Activated CD8-positive, alpha-beta memory T cell treated with anti-CD3 and anti-CD28 coated beads, Interleukin-2, amount 50 U/mL, for 1 hour (primary cell): ENCODE measurements at regions not wholly inside any gene's neighbourhood (a gene's known extent, or its start where the extent isn't known, plus 50 kb on each side); places are given as distances from the start of the nearest gene placed in this dataset.
"Not testable (repeated sequence)": the region's sequence is repeated elsewhere in the genome, so short reads cannot be mapped to it uniquely, and the experiment has no call there.

Experiments used
- DNase-seq: peaks from one replicate; pipeline ENCODE4 v3.0.0-alpha.2; 2020; ENCODE audit errors: extremely low read depth

DNA sequence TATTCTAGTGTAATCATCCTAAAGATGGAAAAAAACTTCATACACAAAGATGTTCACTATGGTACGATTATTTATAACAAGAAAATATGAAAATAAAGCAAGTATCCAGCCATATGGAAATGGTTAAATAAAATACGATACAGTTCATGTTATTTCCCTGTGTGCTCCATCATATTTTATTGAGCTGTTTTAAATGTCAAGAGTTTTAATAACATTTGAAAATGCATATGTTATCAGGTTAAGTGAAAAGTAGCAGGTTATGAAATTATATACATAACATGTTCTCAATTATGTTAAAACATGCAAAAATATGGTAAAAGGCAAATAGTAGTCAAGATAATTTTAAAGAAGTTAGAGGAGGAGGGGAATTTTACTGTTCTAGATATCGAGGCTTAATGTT lies 192.0 kb downstream of the HNRNPD start:
- no peak for DNase-seq

DNA sequence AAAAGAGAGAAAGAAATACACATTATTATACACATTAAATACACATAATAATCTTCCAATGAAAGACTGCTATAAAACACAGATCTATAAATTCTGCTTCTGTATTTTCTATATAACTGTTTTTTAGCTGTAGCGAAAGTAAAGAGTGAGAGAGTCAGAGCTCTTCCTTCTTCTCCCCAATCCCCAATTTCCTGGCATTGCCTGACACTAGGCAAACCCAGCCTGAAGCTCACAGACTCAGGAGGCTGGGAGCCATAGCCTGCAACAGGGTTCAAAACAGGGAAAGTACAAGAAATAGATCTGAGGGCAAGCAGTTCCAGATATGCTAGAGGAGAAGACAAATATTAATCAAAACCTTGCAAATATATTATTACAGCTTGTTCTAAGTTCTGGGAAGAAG lies 201.6 kb downstream of the HNRNPD start:
- DNase-seq = no peak

DNA sequence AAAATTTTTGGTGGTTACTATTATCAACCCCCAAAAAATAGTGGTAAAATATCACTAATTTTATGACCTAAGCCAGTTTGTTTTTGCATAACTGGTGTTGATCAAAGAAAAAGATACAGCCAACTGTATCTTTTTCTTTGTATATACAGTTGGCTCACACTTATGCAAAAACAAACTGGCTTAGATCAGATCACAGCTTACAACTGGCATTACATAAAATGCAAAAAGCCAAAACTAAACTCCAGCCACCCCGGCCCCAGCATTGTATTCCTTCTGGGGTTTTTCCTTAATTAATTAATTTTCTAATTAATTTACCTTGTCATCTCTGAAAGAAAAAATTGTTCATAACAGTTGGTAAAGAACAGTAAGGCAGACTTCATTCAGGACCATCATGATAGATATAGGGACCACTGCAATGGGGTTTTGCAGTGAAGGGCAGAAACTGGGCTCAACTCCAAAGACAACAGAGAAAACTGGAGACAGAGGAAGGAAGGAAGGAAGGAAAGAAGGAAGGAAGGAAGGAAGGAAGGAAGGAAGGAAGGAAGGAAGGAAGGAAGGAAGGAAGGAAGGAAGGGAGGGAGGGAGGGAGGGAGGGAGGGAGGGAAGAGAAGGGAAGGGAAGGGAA lies 202.1 kb downstream of the HNRNPD start:
- no peak for DNase-seq

DNA sequence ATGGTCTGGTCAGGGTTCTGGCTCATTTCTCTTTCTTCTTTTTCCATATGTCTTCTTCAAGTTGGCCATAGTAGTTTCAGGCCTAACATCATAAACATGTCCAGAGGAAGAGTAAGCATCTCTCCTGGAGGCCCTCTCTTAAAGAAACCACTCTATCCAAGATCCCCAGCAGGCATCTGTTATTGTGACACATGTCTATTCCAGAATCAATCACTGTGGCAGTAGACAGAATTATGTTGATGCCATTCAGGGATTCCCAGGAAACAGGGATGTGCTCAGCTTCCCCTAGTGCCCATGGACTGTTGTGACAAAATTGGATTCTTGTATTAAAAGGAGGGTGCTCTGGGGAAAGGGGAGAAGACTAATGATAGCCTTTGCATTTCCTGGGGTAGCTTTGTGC lies 224.0 kb downstream of the HNRNPD start:
- DNase-seq = no peak

DNA sequence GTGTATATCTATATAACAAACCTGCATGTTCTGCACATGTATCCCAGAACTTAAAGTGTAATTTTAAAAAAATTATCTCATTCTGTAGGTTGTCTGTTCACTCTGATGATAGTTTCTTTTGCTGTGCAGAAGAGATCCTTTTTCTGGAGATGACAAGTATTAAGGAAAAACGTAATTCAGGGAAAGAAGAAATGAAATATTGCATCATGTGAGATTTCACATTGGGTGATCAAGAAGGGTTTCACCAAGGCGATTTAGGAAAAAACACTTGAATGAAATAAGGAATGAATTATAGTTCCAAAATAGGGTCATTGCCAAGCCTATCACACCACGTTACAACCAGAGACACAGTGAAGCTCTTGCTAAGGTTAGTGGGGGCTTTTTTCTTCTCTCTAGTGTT lies 227.9 kb downstream of the HNRNPD start:
- no peak for DNase-seq

DNA sequence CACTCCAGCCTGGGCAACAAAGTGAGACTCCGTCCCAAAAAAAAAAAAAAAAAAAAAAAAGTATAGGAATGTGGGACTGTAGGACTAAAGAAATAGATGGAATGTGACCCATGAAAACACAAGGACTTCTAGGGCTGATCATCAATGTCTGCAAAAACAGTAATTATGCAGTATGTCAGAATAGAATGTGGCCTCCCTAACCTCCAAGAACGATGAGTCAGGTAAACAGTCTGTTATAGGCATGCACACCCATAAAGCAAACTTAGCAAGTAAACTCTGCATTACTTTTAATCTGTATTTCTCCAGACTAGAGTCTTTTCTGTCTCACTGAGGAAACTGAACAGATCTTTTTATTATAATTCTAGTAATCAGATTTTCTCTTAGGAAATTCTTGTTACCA lies 233.4 kb downstream of the HNRNPD start:
- no peak for DNase-seq

DNA sequence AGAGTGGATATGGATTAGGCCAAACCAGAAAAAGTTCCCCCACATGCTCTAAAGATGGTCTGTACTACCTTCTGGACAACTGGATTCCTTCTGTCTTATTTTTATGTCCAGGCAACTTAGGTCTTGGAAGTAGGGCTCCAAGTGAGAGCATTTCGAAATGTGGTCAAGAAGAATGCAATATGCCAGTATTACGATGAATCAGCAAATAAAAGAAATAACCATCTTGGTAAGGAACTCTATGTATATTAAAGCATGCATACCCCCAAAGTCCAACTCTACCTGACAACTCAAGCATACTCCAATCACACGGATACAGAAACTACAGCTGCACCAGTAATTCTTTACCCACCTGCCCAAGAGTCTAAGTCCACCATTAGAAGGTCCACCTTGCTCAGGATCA lies 234.5 kb downstream of the HNRNPD start:
- no peak for DNase-seq

DNA sequence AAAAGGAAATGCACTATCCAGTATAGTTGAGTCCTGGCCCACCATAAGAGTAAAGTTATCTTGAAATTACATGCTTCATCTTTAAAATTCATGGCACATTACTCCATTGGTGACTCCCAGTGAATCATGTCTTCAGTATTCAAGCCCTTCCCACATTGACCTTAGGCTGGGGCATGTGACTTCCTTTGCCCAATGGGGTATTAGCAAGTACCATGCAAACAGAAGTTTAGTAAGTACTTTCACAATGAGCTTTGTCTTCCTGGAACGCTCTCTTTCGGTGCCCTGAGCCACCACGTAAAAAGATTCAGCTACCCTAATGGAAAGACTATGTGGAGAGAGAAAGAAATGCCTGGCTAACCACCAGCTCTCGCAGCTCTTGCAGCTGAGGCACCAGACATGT lies 235.4 kb downstream of the HNRNPD start:
- DNase-seq = no peak

DNA sequence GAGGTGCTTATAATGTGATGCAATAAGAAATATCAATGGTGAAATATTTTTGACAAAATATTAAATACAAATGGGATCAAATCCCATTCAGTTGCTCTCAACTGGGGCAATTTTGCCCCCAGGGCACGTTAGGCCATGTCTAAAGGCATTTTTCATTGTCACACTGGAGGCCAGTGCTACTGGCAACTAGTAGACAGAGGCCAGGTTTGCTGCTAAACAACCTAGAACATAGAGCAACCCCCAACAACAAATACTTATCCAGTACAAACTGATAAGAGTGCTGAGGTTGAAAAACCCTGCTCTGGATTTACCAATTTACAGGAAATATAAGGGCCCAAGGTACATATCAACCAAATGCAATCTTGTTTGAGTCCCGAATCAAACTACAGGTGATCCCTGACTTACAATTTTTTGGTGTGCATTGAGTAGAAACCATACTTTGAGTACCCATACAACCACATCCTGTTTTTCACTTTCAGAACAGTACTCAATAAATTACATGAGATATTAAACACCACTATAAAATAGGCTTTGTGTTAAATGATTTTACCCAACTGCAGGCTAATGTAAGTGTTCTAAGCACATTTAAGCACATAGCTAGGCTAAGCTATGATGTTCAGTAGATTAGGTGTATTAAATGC lies 237.5 kb downstream of the HNRNPD start:
- no peak for DNase-seq

DNA sequence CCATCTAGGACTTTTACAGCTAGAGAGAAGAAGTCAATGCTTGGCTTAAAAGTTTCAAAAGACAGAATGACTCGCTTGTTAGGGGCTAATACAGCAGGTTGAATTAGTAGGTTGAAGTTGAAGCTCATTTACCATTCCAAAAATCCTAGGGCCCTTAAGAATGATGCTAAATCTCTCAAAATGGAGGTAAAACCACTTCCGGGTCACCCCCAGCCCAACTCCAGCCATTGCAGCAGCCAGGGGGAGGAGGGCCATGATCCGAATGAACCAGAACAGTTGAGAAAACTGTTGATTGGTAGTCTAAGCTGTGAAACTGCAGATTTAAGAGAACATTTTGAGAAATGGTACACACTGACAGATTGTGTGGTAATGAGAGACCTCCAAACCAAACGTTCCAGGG lies 245.4 kb downstream of the HNRNPD start:
- no peak for DNase-seq

DNA sequence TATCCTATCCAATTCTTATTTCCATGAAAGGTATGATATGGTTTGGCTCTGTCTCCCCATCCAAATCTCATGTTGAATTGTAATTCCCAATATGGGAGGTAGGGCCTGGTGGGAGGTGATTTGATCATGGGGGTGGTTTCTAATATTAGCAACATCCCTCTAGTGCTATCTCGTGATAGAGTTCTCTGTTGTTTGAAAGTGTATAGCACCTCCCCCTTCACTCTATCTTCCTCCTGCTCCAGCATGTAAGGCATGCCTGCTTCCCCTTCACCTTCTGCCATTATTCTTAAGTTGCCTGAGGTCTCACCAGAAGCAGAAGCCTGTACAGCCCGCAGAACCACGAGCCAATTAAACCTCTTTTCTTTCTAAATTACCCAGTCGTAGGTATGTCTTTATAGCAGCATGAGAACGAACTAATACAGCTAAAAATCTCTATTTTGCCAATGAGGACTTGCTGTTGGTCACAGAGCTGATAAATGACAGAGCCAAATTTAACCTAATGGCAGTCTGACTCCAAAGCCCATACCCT lies 247.2 kb downstream of the HNRNPD start:
- no peak for DNase-seq

DNA sequence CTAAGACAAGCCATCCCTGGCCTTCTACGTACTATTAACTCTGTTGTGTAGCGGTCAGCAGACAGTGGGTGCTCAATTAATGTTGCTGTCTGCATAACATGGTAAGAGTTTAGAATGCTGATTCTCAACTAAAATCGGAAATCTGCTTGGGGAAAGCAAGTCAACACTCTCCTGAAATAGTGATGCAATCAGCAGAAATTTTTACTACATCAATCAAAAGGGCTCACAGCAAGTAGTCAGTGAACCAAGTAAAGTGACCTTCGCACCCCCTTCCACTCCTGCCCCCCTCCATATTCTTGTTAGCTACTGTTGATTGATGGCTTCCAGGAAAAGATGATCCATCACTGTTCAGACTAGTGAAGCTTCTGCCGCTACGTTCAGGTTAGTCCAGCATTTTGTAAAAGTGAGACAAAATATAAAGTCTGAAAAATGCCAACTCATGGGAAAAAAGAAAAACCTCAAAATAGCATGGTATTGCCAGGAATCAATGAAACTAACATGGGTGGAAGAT lies 247.9 kb downstream of the HNRNPD start:
- no peak for DNase-seq

DNA sequence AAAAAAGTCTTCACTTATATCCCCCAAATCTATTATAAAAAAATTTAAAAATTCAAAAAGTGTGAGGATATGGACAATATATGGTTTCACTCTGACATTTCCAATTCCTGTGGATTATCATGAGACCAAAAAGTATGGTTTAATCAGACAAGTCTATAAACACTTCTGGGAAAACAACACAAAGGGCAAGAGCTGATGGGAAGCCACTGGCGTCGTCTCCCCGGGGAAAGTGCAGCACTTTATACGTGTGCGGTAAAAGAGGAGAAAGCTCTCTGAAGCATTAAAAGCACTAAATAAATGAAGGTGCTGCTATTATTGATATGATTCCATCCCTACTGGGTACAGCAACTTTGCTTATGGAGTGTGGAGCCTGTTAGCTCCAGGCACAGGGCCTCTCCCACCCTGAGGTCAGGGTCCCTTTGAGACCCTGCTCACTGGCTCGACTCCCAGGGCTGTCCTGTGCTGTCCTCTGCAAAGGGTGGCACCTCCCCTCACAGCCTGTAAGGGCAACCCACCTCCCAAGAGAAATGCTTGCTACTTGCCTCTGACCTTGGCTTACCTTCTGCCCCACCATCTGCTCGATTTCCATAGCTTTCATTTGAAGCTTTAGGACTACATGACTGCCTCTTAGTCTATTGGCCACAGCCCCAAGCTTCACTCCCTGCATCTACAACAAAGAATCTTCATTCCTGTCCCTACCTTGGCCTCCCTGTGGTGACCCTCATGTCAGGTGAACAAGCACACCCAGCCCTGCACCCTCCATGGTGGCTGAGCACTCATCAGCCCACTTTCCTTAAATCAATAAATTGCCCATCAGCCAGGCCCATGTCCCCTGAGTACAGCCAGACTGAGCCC lies 248.6 kb downstream of the HNRNPD start:
- no peak for DNase-seq

DNA sequence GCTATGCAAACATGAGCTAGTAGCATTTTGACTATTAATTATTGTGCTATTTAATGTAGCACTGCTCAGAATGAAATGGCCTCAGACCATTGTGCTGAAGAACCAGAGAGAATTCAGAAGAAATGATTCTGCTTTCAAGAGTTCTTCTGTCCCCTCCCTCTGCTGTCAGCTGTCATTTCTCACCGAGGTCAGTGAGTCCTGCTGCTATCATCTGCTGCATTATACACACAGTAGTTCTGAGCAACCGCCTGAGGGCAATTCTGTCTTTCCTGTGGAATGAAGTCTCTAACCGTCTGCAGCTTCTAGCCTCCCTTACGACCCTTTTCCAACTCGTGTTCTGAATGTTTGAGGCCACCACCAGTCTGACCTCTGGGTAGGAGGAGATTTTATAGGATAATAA lies 249.4 kb downstream of the HNRNPD start:
- DNase-seq = no peak

DNA sequence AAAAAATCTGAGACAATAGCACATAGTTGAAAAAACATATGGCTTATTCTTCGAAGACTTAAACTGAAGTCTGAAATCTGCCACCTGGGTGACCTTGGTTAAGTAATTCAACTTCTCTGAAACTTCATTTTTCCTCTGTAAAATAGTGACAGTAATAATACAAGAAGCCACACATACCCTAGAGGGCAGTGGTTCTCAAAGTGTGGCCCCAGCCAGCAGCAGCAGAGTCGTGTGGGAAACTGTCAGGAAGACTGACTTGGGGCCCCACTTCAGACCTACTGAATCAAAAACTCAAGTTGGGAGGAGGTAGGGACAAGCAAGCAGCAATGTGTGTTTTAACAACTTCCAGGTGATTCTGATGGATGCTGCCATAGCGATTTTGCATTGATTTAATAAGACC lies 249.9 kb downstream of the HNRNPD start:
- no peak for DNase-seq

DNA sequence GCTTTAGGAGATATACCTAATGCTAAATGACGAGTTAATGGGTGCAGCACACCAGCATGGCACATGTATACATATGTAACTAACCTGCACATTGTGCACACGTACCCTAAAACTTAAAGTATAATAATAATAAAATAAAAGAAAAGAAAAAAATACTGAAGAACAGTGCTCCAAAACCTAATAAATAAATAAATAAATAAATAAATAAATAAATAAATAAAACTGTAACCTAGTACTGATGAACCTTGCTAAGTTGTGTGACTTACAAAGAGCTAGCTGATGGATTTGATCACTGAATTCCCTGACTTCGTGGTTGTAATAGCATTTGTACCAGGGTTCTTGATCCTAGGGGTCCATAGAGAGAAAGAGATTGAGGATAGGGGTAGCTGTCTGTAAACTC lies 258.6 kb downstream of the HNRNPD start:
- DNase-seq = not testable (repeated sequence)

DNA sequence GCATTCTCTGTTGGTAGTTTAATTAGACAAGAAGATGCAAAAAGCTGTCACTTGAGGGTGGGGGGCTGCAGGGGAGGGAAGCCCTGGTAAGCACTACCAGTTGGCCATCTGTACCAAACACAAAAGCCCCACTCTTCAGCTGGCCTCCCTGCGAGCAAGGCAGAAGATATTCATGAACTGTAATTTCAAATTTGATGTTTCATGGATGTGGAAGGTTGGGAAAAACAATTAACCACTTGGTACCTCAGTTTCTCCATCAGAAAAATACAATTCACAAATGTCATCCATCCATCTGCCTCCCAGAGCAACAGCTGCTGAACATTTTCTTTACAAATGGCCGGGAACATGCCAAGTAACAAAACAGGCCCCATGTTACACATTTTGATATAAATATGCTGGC lies 265.3 kb downstream of the HNRNPD start:
- DNase-seq = no peak

DNA sequence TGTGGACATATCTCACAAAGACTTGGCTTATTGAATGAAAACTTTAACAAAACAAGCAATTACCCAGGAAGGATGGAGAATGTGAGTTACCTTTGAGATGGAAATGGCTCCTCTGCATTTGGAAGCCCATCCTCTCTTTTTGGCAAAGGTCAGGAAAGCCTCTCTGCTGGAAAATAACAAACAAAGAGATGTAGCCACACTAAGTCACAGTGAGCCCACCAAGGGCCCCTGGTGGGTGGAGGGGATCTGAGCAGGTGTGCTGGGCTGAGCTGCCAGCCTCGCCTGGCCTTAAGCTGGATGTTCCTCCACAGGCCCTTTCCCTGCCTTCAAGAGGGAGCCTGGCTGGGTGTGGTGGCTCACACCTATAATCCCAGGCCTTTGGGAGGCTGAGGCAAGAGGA lies 269.2 kb downstream of the HNRNPD start:
- no peak for DNase-seq

DNA sequence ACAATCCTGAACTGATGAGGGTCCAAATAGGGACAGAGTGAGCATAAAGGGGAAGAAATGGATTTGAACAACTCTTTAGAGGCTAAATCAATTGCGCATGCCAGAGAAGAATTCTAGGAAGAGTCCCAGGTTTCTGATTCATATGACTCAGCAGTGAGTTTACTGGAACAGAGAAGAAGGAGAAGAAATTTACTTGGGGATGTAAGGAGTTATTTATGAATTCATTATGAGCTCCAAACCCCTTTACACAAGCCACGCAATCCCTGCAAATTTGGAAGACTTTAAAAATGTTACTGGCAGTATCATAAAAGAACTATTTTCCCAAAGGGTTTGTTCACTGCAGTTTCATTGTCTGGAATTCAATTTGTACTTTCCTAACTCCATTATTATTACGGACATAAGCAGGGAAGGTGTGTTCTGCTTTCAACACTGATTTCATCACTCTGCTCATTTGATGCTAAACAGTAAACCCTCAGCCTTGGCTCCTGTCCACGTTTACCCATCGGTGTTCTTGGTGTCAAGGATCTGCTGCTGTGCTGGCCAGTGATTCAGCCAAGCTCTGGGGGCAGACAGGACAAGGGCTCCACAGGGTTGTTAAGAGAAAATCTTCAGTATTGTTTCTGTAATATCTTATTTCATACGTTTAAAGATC lies 273.7 kb downstream of the HNRNPD start:
- DNase-seq = no peak

DNA sequence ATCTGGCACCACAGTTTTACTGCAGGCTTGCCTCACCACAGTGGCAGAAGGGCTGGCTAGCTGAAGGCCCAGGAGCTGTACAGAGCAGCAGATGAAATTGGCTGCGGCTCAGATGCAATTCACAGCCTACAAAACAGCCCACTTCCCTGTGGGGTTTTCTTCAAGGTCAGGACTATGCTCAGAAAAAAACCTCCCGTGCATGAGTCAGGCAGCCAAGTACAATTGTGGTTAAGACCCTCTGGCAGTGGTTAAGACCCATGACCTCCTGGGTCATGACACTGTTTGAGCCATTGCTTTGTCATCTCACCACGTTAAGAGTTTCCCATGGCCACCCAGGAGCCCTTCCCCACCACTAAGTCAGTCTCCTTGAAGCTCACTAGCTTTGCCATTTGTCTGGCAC lies 276.3 kb downstream of the HNRNPD start:
- DNase-seq = no peak

DNA sequence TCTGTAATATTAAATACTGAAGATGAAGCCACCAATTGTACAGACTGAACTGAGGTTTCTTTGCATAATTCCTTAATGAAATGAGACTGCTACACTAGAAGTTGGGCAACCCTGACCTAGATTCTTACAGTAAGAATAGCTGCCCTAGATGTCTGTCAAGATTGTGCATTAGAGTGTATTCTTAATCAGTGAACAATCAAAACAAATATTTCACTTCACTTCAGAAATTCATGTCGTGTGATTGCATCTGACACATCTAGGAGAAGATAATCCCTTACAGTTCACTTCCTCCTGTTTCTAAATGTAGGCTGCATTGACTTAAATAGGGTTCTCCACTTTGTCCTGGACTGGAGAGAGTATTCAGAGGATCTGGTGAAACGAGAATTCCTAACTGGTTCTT lies 283.1 kb downstream of the HNRNPD start:
- no peak for DNase-seq

DNA sequence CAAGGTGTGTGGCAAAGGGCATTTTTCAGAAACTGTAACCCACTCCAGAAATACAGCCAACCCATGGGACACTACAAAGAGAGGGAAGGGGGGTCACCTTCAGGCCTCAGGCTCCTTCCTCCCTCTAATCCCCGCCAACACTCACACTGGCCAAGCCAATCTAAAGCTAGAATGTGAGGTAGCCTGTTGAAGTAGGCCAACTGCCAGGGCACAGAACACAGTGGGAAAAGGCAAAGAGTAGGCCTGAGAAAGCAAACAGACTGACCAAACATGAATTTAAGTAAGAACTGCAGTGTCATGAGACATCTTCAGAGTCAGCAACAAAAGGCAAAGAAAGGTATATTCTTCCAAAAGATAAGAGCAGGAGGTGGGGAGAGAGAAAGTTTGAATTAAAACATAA lies 289.0 kb downstream of the HNRNPD start:
- DNase-seq = no peak
